GM12801 (cell line): ENCODE measurements at regions not wholly inside any gene's neighbourhood (a gene's known extent, or its start where the extent isn't known, plus 50 kb on each side); places are given as distances from the start of the nearest gene placed in this dataset.

Source experiments
- CTCF ChIP-seq: IDR thresholded peaks from one replicate; pipeline ENCODE4 v1.5.1; 2011; ENCODE audit warnings: control low read depth; ENCODE audit not compliant: insufficient read length; ENCODE audit errors: extremely low read depth

- TF ChIP-seq CTCF: no peak
Observed at GRCh38 chr12:45509621-45510020, 219.9 kb upstream of the ARID2 start.

- no peak for TF ChIP-seq CTCF
Observed at GRCh38 chr12:45517381-45517780, 212.1 kb upstream of the ARID2 start.

DNA sequence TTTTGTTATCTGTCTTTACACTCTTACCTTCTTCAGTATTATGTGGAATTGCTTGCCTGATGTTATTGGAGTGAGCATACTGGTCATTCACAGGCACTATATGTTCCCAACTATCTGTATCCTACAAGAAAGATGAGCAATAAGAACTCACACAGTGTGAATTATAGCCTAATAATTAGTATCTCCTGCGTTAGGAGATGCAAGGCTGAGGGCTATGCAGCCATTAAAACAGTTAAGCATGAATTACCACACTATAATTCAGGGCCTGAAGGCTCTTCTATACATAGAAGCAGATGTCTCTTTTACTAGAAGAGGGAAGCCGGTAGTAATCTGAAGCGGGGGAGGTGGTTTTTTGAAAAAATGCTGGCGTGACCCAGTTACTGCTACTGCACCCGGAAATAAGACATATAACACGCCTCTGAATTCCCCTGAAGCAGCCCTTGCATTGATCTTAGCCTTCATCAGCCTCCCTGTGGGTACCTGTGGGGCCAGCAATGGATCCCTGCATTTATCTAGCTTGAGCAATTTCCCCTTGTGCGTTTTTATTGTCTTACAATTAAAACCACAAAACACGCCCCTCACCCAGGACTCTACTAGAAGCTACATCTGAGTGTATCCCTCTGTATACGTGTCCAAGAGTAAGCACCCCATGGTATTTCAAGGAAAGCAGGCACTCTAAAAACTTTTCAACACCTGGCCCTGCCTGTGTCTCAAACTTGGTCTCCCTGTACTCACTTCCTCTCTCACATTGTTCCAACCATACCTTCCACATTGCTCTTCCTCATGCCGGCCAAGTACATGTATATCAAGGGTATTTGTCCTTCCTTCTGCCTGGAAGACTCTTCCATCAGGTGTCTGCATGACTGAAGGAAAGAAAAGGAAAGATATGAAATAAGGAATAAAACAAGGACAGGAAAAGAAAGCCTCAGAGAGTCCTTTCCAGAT, 210.9 kb upstream of the ARID2 start:
- no peak for TF ChIP-seq CTCF

DNA sequence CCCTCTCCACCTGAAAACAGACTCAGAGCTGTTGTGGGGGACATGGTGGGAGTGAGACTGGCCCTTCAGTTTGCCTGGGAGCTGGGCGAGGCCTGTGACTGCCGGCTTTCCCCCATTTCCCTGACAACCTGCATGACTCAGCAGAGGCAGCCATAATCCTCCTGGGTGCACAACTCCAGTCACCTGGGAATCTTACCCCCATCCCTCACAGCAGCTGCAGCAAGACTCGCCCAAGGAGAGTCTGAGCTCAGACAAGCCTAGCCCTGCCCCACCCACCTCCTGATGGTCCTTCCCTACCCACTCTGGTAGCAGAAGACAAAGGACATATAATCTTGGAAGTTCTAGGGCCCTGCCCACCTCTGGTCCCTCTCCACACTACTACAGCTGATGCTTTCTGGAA, 207.3 kb upstream of the ARID2 start:
- no peak for TF ChIP-seq CTCF

GRCh38 chr12:45532113-45532512, 197.4 kb upstream of the ARID2 start:
- no peak for TF ChIP-seq CTCF

DNA sequence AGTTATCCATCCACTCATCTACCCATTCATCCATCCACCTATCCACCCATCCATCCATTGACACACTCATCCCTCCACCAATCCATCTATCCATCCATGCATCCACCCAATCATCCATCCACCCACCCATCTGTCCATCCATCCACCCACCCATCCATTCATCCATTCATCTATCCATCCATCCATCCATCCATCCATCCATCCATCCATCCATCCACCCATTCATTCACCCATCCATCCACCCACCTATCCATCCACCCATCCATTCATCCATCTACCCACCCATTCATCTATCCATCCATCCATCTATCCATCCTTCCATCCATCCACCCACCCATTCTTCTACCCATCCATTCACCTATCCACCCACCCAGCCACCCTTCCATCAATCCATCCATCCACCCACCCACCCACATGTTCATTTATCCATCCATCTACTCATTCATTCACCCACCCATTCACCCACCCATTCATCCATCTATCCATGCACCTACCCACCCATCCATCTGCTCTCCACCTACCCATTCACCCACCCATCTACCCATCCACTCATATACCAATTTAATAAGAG, 193.8 kb upstream of the ARID2 start:
- TF ChIP-seq CTCF: no peak

GRCh38 chr12:45536284-45536683, 193.2 kb upstream of the ARID2 start:
- no peak for TF ChIP-seq CTCF
